K562 (cell line): ENCODE measurements at regions not wholly inside any gene's neighbourhood (a gene's known extent, or its start where the extent isn't known, plus 50 kb on each side); places are given as distances from the start of the nearest gene placed in this dataset.
A peak's percentile ranks its signal among the peaks of the same experiment; 100 is the strongest.

Experiments
- ARHGAP35 ChIP-seq: fragments of 450-650 bp; IDR thresholded peaks from 2 replicates; pipeline ENCODE4 v1.6.1; 2018; ENCODE audit not compliant: partially characterized antibody
- EZH2 ChIP-seq: IDR thresholded peaks from 2 replicates; pipeline ENCODE4 v1.6.1; 2012; ENCODE audit warnings: low read depth, mild to moderate bottlenecking, inconsistent platforms, low read length, borderline replicate concordance
- FOXO4 ChIP-seq: fragments of 450-650 bp; formaldehyde crosslinking; IDR thresholded peaks from 2 replicates; pipeline ENCODE4 v1.4.0; 2020; ENCODE audit warnings: mild to moderate bottlenecking, moderate library complexity
- GATA2 ChIP-seq: sonication (generic); formaldehyde crosslinking; IDR thresholded peaks from 2 replicates; pipeline ENCODE4 v1.4.0; 2020; ENCODE audit warnings: mild to moderate bottlenecking, missing genetic modification reagents
- HNRNPL ChIP-seq: fragments of 200-400 bp; formaldehyde crosslinking; IDR thresholded peaks from 2 replicates; pipeline ENCODE4 v1.6.1; 2017; ENCODE audit warnings: low read depth, mild to moderate bottlenecking, low read length
- HSF4 ChIP-seq: fragments of 250-450 bp; sonication (Bioruptor Pico); IDR thresholded peaks from 2 replicates; pipeline ENCODE4 v2.1.2; 2022; ENCODE audit warnings: mild to moderate bottlenecking, moderate library complexity, borderline replicate concordance
- KLF6 ChIP-seq: fragments of 250-450 bp; sonication (Bioruptor Pico); IDR thresholded peaks from 2 replicates; pipeline ENCODE4 v1.4.0; 2020; ENCODE audit warnings: mild to moderate bottlenecking, moderate library complexity, borderline replicate concordance
- NR1H2 ChIP-seq: sonication (generic); formaldehyde crosslinking; IDR thresholded peaks from 2 replicates; pipeline ENCODE4 v1.4.0; 2020; ENCODE audit warnings: mild to moderate bottlenecking, missing genetic modification reagents
- PREB ChIP-seq: sonication (generic); formaldehyde crosslinking; IDR thresholded peaks from 2 replicates; pipeline ENCODE4 v1.8.1; 2023; ENCODE audit warnings: mild to moderate bottlenecking, missing genetic modification reagents
- PURB ChIP-seq: sonication (generic); formaldehyde crosslinking; IDR thresholded peaks from 2 replicates; pipeline ENCODE4 v1.9.0; 2021; ENCODE audit warnings: low read depth, mild to moderate bottlenecking, missing genetic modification reagents
- RBM25 ChIP-seq: fragments of 200-400 bp; formaldehyde crosslinking; IDR thresholded peaks from 2 replicates; pipeline ENCODE4 v1.6.1; 2018; ENCODE audit warnings: low read length, low read depth, moderate library complexity; ENCODE audit not compliant: severe bottlenecking
- RBM39 ChIP-seq: fragments of 200-400 bp; formaldehyde crosslinking; optimal IDR thresholded peaks from 2 replicates; pipeline ENCODE3; 2018; ENCODE audit warnings: low read depth, low read length
- SREBF1 ChIP-seq: fragments of 150-350 bp; IDR thresholded peaks from 2 replicates; pipeline ENCODE4 v1.6.1; 2014; ENCODE audit warnings: antibody characterized with exemption, low read depth, low read length, borderline replicate concordance
- STAT6 ChIP-seq: sonication (generic); formaldehyde crosslinking; IDR thresholded peaks from 2 replicates; pipeline ENCODE4 v1.8.1; 2023; ENCODE audit warnings: mild to moderate bottlenecking, missing genetic modification reagents
- THRA ChIP-seq: fragments of 450-650 bp; IDR thresholded peaks from 2 replicates; pipeline ENCODE4 v1.6.1; 2017; ENCODE audit warnings: mild to moderate bottlenecking, moderate library complexity
- U2AF1 ChIP-seq: fragments of 200-400 bp; formaldehyde crosslinking; optimal IDR thresholded peaks from 2 replicates; pipeline ENCODE3; 2017; ENCODE audit warnings: mild to moderate bottlenecking, low read depth, low read length, moderate library complexity
- ZBTB1 ChIP-seq: sonication (generic); formaldehyde crosslinking; IDR thresholded peaks from 2 replicates; pipeline ENCODE4 v1.8.1; 2023; ENCODE audit warnings: missing genetic modification reagents, low read depth, mild to moderate bottlenecking, borderline replicate concordance
- ZFP36 ChIP-seq: fragments of 150-350 bp; IDR thresholded peaks from 2 replicates; pipeline ENCODE4 v1.6.1; 2018; ENCODE audit warnings: low read length, low read depth; ENCODE audit not compliant: partially characterized antibody
- ZNF436 ChIP-seq: fragments of 250-450, 450-650 bp; sonication (Bioruptor Pico); formaldehyde crosslinking; IDR thresholded peaks from 2 replicates; pipeline ENCODE4 v1.7.0; 2020; ENCODE audit warnings: mild to moderate bottlenecking
- ZNF445 ChIP-seq: fragments of 250-450 bp; sonication (Bioruptor Pico); IDR thresholded peaks from 2 replicates; pipeline ENCODE4 v1.4.0; 2020; ENCODE audit warnings: low read depth, mild to moderate bottlenecking, moderate library complexity
- ZNF57 ChIP-seq: fragments of 450-650 bp; formaldehyde crosslinking; IDR thresholded peaks from 2 replicates; pipeline ENCODE4 v1.4.0; 2020; ENCODE audit warnings: mild to moderate bottlenecking, moderate library complexity
- ZNF586 ChIP-seq: fragments of 450-650 bp; formaldehyde crosslinking; conservative IDR thresholded peaks from 2 replicates; pipeline ENCODE4 v1.4.0; 2020; ENCODE audit warnings: mild to moderate bottlenecking, moderate library complexity
- ZNF785 ChIP-seq: fragments of 250-450 bp; sonication (Bioruptor Pico); IDR thresholded peaks from 2 replicates; pipeline ENCODE4 v1.4.0; 2020; ENCODE audit warnings: mild to moderate bottlenecking

GRCh38 chr2:64767670-64768468 is 114.2 kb upstream of the SERTAD2 start (continued):
- no peak for TF ChIP-seq EZH2
- no peak for TF ChIP-seq FOXO4
- no peak for TF ChIP-seq ARHGAP35
- TF ChIP-seq GATA2 (CRISPR knock-in tag): no peak
- no peak for TF ChIP-seq ZNF445
- no peak for TF ChIP-seq ZNF586
- TF ChIP-seq HSF4 (CRISPR knock-in tag): no peak
- no peak for TF ChIP-seq PURB (CRISPR knock-in tag)
- TF ChIP-seq PREB (CRISPR knock-in tag): 0 out of 2 replicates have a peak, but pooled peaks have one; percentile 18
- no peak for TF ChIP-seq RBM39
- TF ChIP-seq ZFP36: peak; percentile 80
- peak; percentile 85 for TF ChIP-seq NR1H2 (CRISPR knock-in tag)
- TF ChIP-seq SREBF1: no peak
- TF ChIP-seq ZNF785 (CRISPR knock-in tag): no peak
- TF ChIP-seq HNRNPL: peak; percentile 22; the same call in 1 of the 2 replicates
- no peak for TF ChIP-seq ZNF436 (CRISPR knock-in tag)
- no peak for TF ChIP-seq KLF6 (CRISPR knock-in tag)
- TF ChIP-seq STAT6 (CRISPR knock-in tag): no peak
- TF ChIP-seq RBM25: no peak
- TF ChIP-seq ZNF57 (CRISPR knock-in tag): no peak
- TF ChIP-seq U2AF1: no peak
- no peak for TF ChIP-seq THRA
- peak; percentile 77; the same call in 1 of the 2 replicates for TF ChIP-seq ZBTB1 (CRISPR knock-in tag)
